SK-N-SH (cell line): ENCODE measurements at regions not wholly inside any gene's neighbourhood (a gene's known extent, or its start where the extent isn't known, plus 50 kb on each side); places are given as distances from the start of the nearest gene placed in this dataset.
A peak's percentile ranks its signal among the peaks of the same experiment; 100 is the strongest.

Source experiments
- CTCF ChIA-PET: fragments of 300-600, 350-600 bp; formaldehyde crosslinking; extraction: SDS; loops from one replicate; lab custom pipeline; 2021; lab: Yijun Ruan, JAX
- POLR2A ChIA-PET: fragments of 350-600 bp; sonication (Branson Sonifier 250); formaldehyde crosslinking; extraction: SDS; loops from one replicate; lab custom pipeline; 2020; ENCODE audit warnings: antibody characterized with exemption, inconsistent platforms; lab: Yijun Ruan, JAX
- DNase-seq: peaks from one replicate; pipeline ENCODE4 v3.0.0; 2012
- H2AFZ ChIP-seq: fragments of 200-600 bp; sonication (generic); 2 replicates; pipeline ENCODE4 v1.8.1; 2016; ENCODE audit warnings: antibody characterized with exemption, mild to moderate bottlenecking, low read depth
- H3F3A ChIP-seq: fragments of 200-600 bp; sonication (generic); replicated peaks from 2 replicates; pipeline ENCODE3; 2016; ENCODE audit warnings: antibody characterized with exemption, mild to moderate bottlenecking; ENCODE audit not compliant: insufficient read depth
- H3K27ac ChIP-seq, 2 experiments: fragments of 200-500 bp in 1 of 2; fragments of 200-600 bp in 1 of 2; sonication (Bioruptor generic) in 1 of 2; sonication (generic), shearing (Covaris generic) in 1 of 2; 2 replicates each; pipeline versions ENCODE4 v1.5.1 to v1.6.1; 2014 to 2016; ENCODE audit warnings: low read depth in 2 of 2, inconsistent platforms in 1 of 2, low read length in 1 of 2, mild to moderate bottlenecking in 1 of 2, mixed read lengths in 1 of 2
- H3K27me3 ChIP-seq: fragments of 200-600 bp; sonication (generic), shearing (Covaris generic); 2 replicates; pipeline ENCODE4 v1.6.1; 2016; ENCODE audit warnings: mixed run types; ENCODE audit not compliant: insufficient read depth
- H3K36me3 ChIP-seq, 2 experiments: fragments of 200-500 bp in 1 of 2; fragments of 200-600 bp in 1 of 2; sonication (Bioruptor generic) in 1 of 2; sonication (generic) in 1 of 2; replicated peaks in 1 of 2; 2 replicates each; pipeline versions ENCODE3 to v1.5.1; 2014 to 2016; ENCODE audit warnings: low read length in 1 of 2, mild to moderate bottlenecking in 1 of 2; ENCODE audit not compliant: insufficient read depth in 2 of 2, control insufficient read depth in 1 of 2
- H3K4me1 ChIP-seq, 2 experiments: fragments of 200-500 bp in 1 of 2; fragments of 200-600 bp in 1 of 2; sonication (Bioruptor generic) in 1 of 2; sonication (generic), shearing (Covaris generic) in 1 of 2; 2 replicates each; pipeline versions ENCODE4 v1.5.1 to v1.6.1; 2014 to 2016; ENCODE audit warnings: low read depth in 1 of 2, low read length in 1 of 2, mixed run types in 1 of 2; ENCODE audit not compliant: insufficient read depth in 2 of 2, control insufficient read depth in 1 of 2
- H3K4me2 ChIP-seq: fragments of 200-600 bp; sonication (generic), shearing (Covaris generic); 2 replicates; pipeline ENCODE4 v1.6.1; 2017; ENCODE audit warnings: mixed run types
- H3K4me3 ChIP-seq, 2 experiments: fragments of 200-500 bp in 1 of 2; fragments of 200-600 bp in 1 of 2; sonication (Bioruptor generic) in 1 of 2; sonication (generic), shearing (Covaris generic) in 1 of 2; 2 replicates each; pipeline versions ENCODE4 v1.5.1 to v1.8.1; 2014 to 2016; ENCODE audit warnings: low read depth in 2 of 2, inconsistent platforms in 1 of 2, low read length in 1 of 2, mild to moderate bottlenecking in 1 of 2, mixed read lengths in 1 of 2, moderate library complexity in 1 of 2
- H3K79me2 ChIP-seq: fragments of 200-600 bp; sonication (generic); 2 replicates; pipeline ENCODE4 v1.8.1; 2017; ENCODE audit warnings: mild to moderate bottlenecking; ENCODE audit not compliant: insufficient read depth
- H3K9ac ChIP-seq: fragments of 200-600 bp; sonication (generic); 2 replicates; pipeline ENCODE4 v1.6.1; 2017; ENCODE audit warnings: mixed run types
- H3K9me2 ChIP-seq: fragments of 200-600 bp; sonication (generic); 2 replicates; pipeline ENCODE4 v1.6.1; 2017; ENCODE audit warnings: mixed run types
- H3K9me3 ChIP-seq: fragments of 200-600 bp; sonication (generic); 2 replicates; pipeline ENCODE4 v1.6.1; 2017; ENCODE audit warnings: mixed run types, mild to moderate bottlenecking, moderate library complexity
- H4K20me1 ChIP-seq: fragments of 200-600 bp; sonication (generic); 2 replicates; pipeline ENCODE4 v1.6.1; 2017; ENCODE audit warnings: mild to moderate bottlenecking, mixed run types; ENCODE audit not compliant: insufficient read depth
- GATA2 ChIP-seq: sonication (generic); formaldehyde crosslinking; IDR thresholded peaks from 2 replicates; pipeline ENCODE4 v1.5.0; 2020; ENCODE audit warnings: mild to moderate bottlenecking, missing genetic modification reagents
- MAX ChIP-seq: IDR thresholded peaks from 2 replicates; pipeline ENCODE4 v1.4.0; 2012; ENCODE audit warnings: low read depth
- MEF2A ChIP-seq: IDR thresholded peaks from 2 replicates; pipeline ENCODE4 v1.4.0; 2012; ENCODE audit warnings: low read depth, borderline replicate concordance
- MXI1 ChIP-seq: IDR thresholded peaks from 2 replicates; pipeline ENCODE4 v1.6.1; 2012; ENCODE audit warnings: mild to moderate bottlenecking, low read depth, low read length, improper control_type of control experiment
- PBX3 ChIP-seq: IDR thresholded peaks from 2 replicates; pipeline ENCODE4; 2012
- POLR2AphosphoS5 ChIP-seq: IDR thresholded peaks from 2 replicates; pipeline ENCODE4 v1.6.1; 2012; ENCODE audit warnings: low read depth, low read length
- RFX5 ChIP-seq: IDR thresholded peaks from 2 replicates; pipeline ENCODE4 v1.6.1; 2012; ENCODE audit warnings: mild to moderate bottlenecking, improper control_type of control experiment, low read length
- RXRA ChIP-seq: IDR thresholded peaks from 2 replicates; pipeline ENCODE4 v1.4.0; 2012; ENCODE audit warnings: low read depth, mild to moderate bottlenecking, borderline replicate concordance
- SIN3A ChIP-seq: IDR thresholded peaks from 2 replicates; pipeline ENCODE4 v1.6.1; 2012; ENCODE audit warnings: low read depth, mild to moderate bottlenecking, low read length, moderate library complexity, borderline replicate concordance
- SMC3 ChIP-seq: IDR thresholded peaks from 2 replicates; pipeline ENCODE4 v1.6.1; 2012; ENCODE audit warnings: low read depth, low read length, improper control_type of control experiment
- TCF12 ChIP-seq: IDR thresholded peaks from 2 replicates; pipeline ENCODE4 v1.4.0; 2012
- ZBTB33 ChIP-seq: IDR thresholded peaks from 2 replicates; pipeline ENCODE4 v1.4.0; 2012; ENCODE audit warnings: low read depth, borderline replicate concordance
- WGBS: methylation state at CpG from one replicate; pipeline ENCODE4 v1.1.6; 2017; ENCODE audit warnings: low lambda C conversion rate; 5-methylcytosine and 5-hydroxymethylcytosine counted together

GRCh38 chr1:38210021-38210894, 163.7 kb upstream of the POU3F1 start:
- H3K79me2 ChIP-seq: no peaks in the 10 kb centered on the region
- no peak overlapping the region for H3K4me3 ChIP-seq
- no peaks in the 10 kb centered on the region for H4K20me1 ChIP-seq
- no peak overlapping the region for H3K27ac ChIP-seq
- H3F3A ChIP-seq: no peaks in the 10 kb centered on the region
- H2AFZ ChIP-seq: no peak overlapping the region
- no peaks in the 10 kb centered on the region; the same call in none of the 2 replicates for H3K27me3 ChIP-seq
- no peaks in the 10 kb centered on the region for H3K4me1 ChIP-seq
- no peaks in the 10 kb centered on the region for H3K9me3 ChIP-seq
- TF ChIP-seq TCF12 (no peak), SMC3 (no peak), MXI1 (no peak), POLR2AphosphoS5 (no peak), PBX3 (no peak)
- TF ChIP-seq, all 33 proteins: peak for 0
- ChIA-PET POLR2A (no interaction called here), CTCF (no interaction called here)
- DNase-seq: peak; percentile 17
- H3K36me3 ChIP-seq: no peaks in the 10 kb centered on the region
- WGBS: 23% methylated on average over 14 of the region's 15 CpGs
- H3K9ac ChIP-seq: no peak overlapping the region
- H3K4me2 ChIP-seq: no peak overlapping the region
- no peaks in the 10 kb centered on the region for H3K9me2 ChIP-seq

GRCh38 chr1:38208716-38209632, 162.4 kb upstream of the POU3F1 start:
- Histone ChIP-seq H3K9ac (no peak overlapping the region), H3K4me1 (no peaks in the 10 kb centered on the region), H3K4me2 (no peak overlapping the region), H3K9me2 (no peaks in the 10 kb centered on the region), H2AFZ (no peak overlapping the region), H3K36me3 (no peaks in the 10 kb centered on the region), H3K4me3 (no peak overlapping the region), H3K27ac (no peak overlapping the region), H3K79me2 (no peaks in the 10 kb centered on the region), H3F3A (no peaks in the 10 kb centered on the region), H3K27me3 (no peaks in the 10 kb centered on the region; the same call in none of the 2 replicates), H4K20me1 (no peaks in the 10 kb centered on the region), H3K9me3 (no peaks in the 10 kb centered on the region)
- WGBS: 59% methylated on average over 8 of the region's 9 CpGs
- DNase-seq: no peak
- POLR2A ChIA-PET: no interaction called here
- CTCF ChIA-PET: interaction anchor here (0.7 kb wide), 1 partner anchor 11 kb away, joined by 3 read pairs; no protein-coding TSS in a partner anchor
- TF ChIP-seq RFX5 (no peak), MEF2A (no peak), MAX (no peak), MXI1 (no peak), RXRA (no peak), ZBTB33 (no peak), GATA2 (CRISPR knock-in tag) (no peak), SIN3A (no peak)
